ENCODE measurements at regions not wholly inside any gene's neighbourhood (a gene's known extent, or its start where the extent isn't known, plus 50 kb on each side); places are given as distances from the start of the nearest gene placed in this dataset.

- peak; percentile 13 for DNase-seq (ENCODE audit: low read depth)
- no peak for TF ChIP-seq CTCF (conservative IDR thresholded peaks at IDR 0.05; ENCODE audit: low read depth, low read length)
- H3K4me3 ChIP-seq (ENCODE audit: low read depth, low read length), result no peak overlapping the region
These were observed 283.9 kb downstream of the IDS start for GRCh38 chrX:149221230-149221629.

GRCh38 chrX:149213264-149213663, 291.8 kb downstream of the IDS start:
- DNase-seq (ENCODE audit: low read depth), result no peak
- no peak overlapping the region for H3K4me3 ChIP-seq (ENCODE audit: low read depth, low read length)
- no peak for TF ChIP-seq CTCF (conservative IDR thresholded peaks at IDR 0.05; ENCODE audit: low read depth, low read length)

GRCh38 chrX:149208307-149208706, 296.8 kb downstream of the IDS start:
- no peak overlapping the region for H3K4me3 ChIP-seq (ENCODE audit: low read depth, low read length)
- DNase-seq (ENCODE audit: low read depth), result no peak
- TF ChIP-seq CTCF (conservative IDR thresholded peaks at IDR 0.05; ENCODE audit: low read depth, low read length), result no peak

- H3K4me3 ChIP-seq (ENCODE audit: low read depth, low read length), result no peak overlapping the region
- TF ChIP-seq CTCF (conservative IDR thresholded peaks at IDR 0.05; ENCODE audit: low read depth, low read length), result no peak
- no peak for DNase-seq (ENCODE audit: low read depth)
These were observed 297.6 kb downstream of the IDS start for GRCh38 chrX:149207518-149207917.

GRCh38 chrX:149205937-149206336, 299.2 kb downstream of the IDS start:
- no peak for DNase-seq (ENCODE audit: low read depth)
- TF ChIP-seq CTCF (conservative IDR thresholded peaks at IDR 0.05; ENCODE audit: low read depth, low read length), result no peak
- H3K4me3 ChIP-seq (ENCODE audit: low read depth, low read length), result no peak overlapping the region

- no peak for DNase-seq (ENCODE audit: low read depth)
- no peak for TF ChIP-seq CTCF (conservative IDR thresholded peaks at IDR 0.05; ENCODE audit: low read depth, low read length)
- H3K4me3 ChIP-seq (ENCODE audit: low read depth, low read length), result no peak overlapping the region
These were observed 300.0 kb downstream of the IDS start for GRCh38 chrX:149205081-149205480.

GRCh38 chrX:149199734-149200133, 305.4 kb downstream of the IDS start:
- no peak overlapping the region for H3K4me3 ChIP-seq (ENCODE audit: low read depth, low read length)
- TF ChIP-seq CTCF (conservative IDR thresholded peaks at IDR 0.05; ENCODE audit: low read depth, low read length), result no peak
- DNase-seq (ENCODE audit: low read depth), result no peak
